Upper lobe of left lung (tissue), 4 donors: ENCODE measurements at regions not wholly inside any gene's neighbourhood (a gene's known extent, or its start where the extent isn't known, plus 50 kb on each side); places are given as distances from the start of the nearest gene placed in this dataset.
"Not testable (repeated sequence)": the region's sequence is repeated elsewhere in the genome, so short reads cannot be mapped to it uniquely, and the experiment has no call there.

Experiments used
- CTCF ChIP-seq, 6 experiments: fragments of 450-650 bp in 4 of 6; fragments of 200-600 bp in 2 of 6; sonication (generic) in 2 of 6; IDR thresholded peaks; one replicate each; pipeline ENCODE4 v1.5.1; 2016 to 2019; ENCODE audit warnings: antibody characterized with exemption in 6 of 6
- POLR2AphosphoS5 ChIP-seq, 2 donors: sonication (generic); formaldehyde crosslinking; IDR thresholded peaks; one replicate each; pipeline ENCODE4 v1.5.1; 2017; ENCODE audit warnings: antibody characterized with exemption in 2 of 2

GRCh38 chr16:51254390-51254789 lies 103.3 kb upstream of the SALL1 start:
- not testable (repeated sequence) for TF ChIP-seq CTCF, POLR2AphosphoS5 (IDR thresholded peaks at IDR 0.05)
